Astrocyte (in vitro differentiated cells and primary cell): ENCODE measurements at regions not wholly inside any gene's neighbourhood (a gene's known extent, or its start where the extent isn't known, plus 50 kb on each side); places are given as distances from the start of the nearest gene placed in this dataset.

Experiments
- EZH2 ChIP-seq: IDR thresholded peaks from 2 replicates; pipeline ENCODE4 v1.6.1; 2012; ENCODE audit warnings: mild to moderate bottlenecking, low read length, inconsistent platforms; ENCODE audit not compliant: insufficient read depth
- TF ChIP-seq, protein P1 (sequence below): IDR thresholded peaks from 2 replicates; pipeline ENCODE4 v1.5.1; 2011; ENCODE audit warnings: low read depth, mild to moderate bottlenecking, inconsistent platforms, low read length, moderate library complexity; ENCODE audit not compliant: insufficient read depth

- TF ChIP-seq, protein P1, sequence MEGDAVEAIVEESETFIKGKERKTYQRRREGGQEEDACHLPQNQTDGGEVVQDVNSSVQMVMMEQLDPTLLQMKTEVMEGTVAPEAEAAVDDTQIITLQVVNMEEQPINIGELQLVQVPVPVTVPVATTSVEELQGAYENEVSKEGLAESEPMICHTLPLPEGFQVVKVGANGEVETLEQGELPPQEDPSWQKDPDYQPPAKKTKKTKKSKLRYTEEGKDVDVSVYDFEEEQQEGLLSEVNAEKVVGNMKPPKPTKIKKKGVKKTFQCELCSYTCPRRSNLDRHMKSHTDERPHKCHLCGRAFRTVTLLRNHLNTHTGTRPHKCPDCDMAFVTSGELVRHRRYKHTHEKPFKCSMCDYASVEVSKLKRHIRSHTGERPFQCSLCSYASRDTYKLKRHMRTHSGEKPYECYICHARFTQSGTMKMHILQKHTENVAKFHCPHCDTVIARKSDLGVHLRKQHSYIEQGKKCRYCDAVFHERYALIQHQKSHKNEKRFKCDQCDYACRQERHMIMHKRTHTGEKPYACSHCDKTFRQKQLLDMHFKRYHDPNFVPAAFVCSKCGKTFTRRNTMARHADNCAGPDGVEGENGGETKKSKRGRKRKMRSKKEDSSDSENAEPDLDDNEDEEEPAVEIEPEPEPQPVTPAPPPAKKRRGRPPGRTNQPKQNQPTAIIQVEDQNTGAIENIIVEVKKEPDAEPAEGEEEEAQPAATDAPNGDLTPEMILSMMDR, result no peak
- TF ChIP-seq EZH2, result no peak
Observed at GRCh38 chr1:68796888-68797287, 300.0 kb upstream of the DEPDC1 start.
